ENCODE measurements at regions not wholly inside any gene's neighbourhood (a gene's known extent, or its start where the extent isn't known, plus 50 kb on each side); places are given as distances from the start of the nearest gene placed in this dataset.

DNA sequence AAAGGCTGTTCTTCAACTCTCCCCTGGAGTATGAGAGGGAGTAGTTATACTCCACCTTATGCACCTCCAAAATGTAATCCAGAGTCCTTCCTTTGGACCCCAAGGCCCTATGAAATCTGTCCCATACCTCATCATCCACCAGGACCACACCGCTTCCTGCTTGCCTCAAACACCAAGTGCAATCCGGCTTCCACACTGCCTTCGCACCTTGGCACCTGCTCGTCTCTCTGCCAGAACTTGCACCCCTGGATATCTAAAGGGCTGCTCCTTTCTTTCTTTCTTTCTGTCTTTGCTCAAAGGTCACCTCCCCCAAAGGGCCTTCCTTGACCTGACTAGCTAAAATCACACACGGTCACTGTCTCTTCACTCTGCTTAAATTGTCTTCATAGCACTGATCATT is 63.9 kb upstream of the SHB start:
- Histone ChIP-seq H2BK120ac (replicated peaks; ENCODE audit: low read depth, low read length) (no peak overlapping the region), H3K18ac (ENCODE audit: extremely low read depth, low read length) (no peak overlapping the region), H4K5ac (ENCODE audit: insufficient read length, low read depth, low read length) (no peak overlapping the region), H2BK20ac (ENCODE audit: low read length) (no peak overlapping the region), H3K9me3 (ENCODE audit: insufficient read depth in 2 of 2, low read depth in 1 of 2, low read length in 1 of 2) (no peaks in the 10 kb centered on the region), H3K4me2 (ENCODE audit: insufficient read depth in 1 of 2, low read depth in 2 of 2, low read length in 2 of 2) (no peak overlapping the region), H4K8ac (ENCODE audit: extremely low read depth, insufficient read depth, low read length) (no peak overlapping the region), H2BK5ac (ENCODE audit: low read depth, low read length) (no peak overlapping the region), H2AFZ (ENCODE audit: low read length) (no peak overlapping the region), H3K23me2 (ENCODE audit: low read depth, low read length) (peaks cover 6% of the 10 kb centered on the region; the same call in 1 of the 2 replicates), H3K36me3 (ENCODE audit: control insufficient read depth in 2 of 4, insufficient read depth in 4 of 4, low read length in 3 of 4) (no peaks in the 10 kb centered on the region), H2BK15ac (ENCODE audit: low read length) (no peak overlapping the region), H3K23ac (ENCODE audit: insufficient read length) (no peak overlapping the region), H3K14ac (ENCODE audit: insufficient read length) (no peak overlapping the region), H4K20me1 (replicated peaks in 1 of 2; ENCODE audit: control insufficient read depth in 1 of 2, insufficient read depth in 2 of 2, low read length in 2 of 2) (peaks cover 0 to 4% of the 10 kb centered on the region in 2 experiments), H3K4me1 (replicated peaks in 1 of 4; ENCODE audit: control insufficient read depth in 3 of 4, insufficient read depth in 4 of 4, low read length in 3 of 4) (peaks cover 0 to 6% (median 0%) of the 10 kb centered on the region in 4 experiments; a peak in 2 of 7 replicates), H4K91ac (replicated peaks; ENCODE audit: insufficient read length, low read length) (no peak overlapping the region), H3K4me3 (ENCODE audit: extremely low read depth in 1 of 4, insufficient read depth in 2 of 4, low read depth in 3 of 4, low read length in 4 of 4) (no peak overlapping the region), H3K79me2 (ENCODE audit: control insufficient read depth in 1 of 2, insufficient read depth in 2 of 2, low read length in 2 of 2) (no peaks in the 10 kb centered on the region), H2BK12ac (ENCODE audit: low read depth, low read length) (no peak overlapping the region), H3K79me1 (ENCODE audit: low read depth, low read length) (no peaks in the 10 kb centered on the region), H3K27me3 (replicated peaks in 1 of 4; ENCODE audit: control insufficient read depth in 3 of 4, extremely low read depth in 1 of 4, insufficient read depth in 3 of 4, low read length in 3 of 4) (no peaks in the 10 kb centered on the region; a peak in 2 of 7 replicates), H3K56ac (replicated peaks; ENCODE audit: insufficient read length, low read depth, low read length) (no peak overlapping the region), H3K27ac (ENCODE audit: low read depth, low read length) (no peak overlapping the region), H3K9ac (replicated peaks in 1 of 4; ENCODE audit: extremely low read depth in 1 of 4, low read depth in 3 of 4, low read length in 3 of 4) (no peak overlapping the region), H3K4ac (replicated peaks; ENCODE audit: insufficient read length, low read depth, low read length) (no peak overlapping the region), H2AK5ac (ENCODE audit: low read depth, low read length) (no peak overlapping the region)
- ChIA-PET CTCF (ENCODE audit: partially characterized antibody) (interaction anchor here (0.6 to 4.0 kb wide), 14 partner anchors 7 to 275 kb away, joined by 3 to 17 read pairs (median 5); no protein-coding TSS in a partner anchor), POLR2A (ENCODE audit: partially characterized antibody) (no interaction called here)
- 82% methylated on average over 5 of the region's 5 CpGs; no CpG with 5 or more reads in 1 of the 2 experiments for WGBS, 2 experiments (ENCODE audit: extremely low coverage in 1 of 2, insufficient coverage in 1 of 2, insufficient read length in 1 of 2, insufficient replicate concordance in 2 of 2, low coverage in 1 of 2, low lambda C conversion rate in 2 of 2, missing lambda C conversion rate in 1 of 2)
- DNase-seq (ENCODE audit: low read depth in 1 of 2, low spot score in 2 of 2) (no peak), FAIRE-seq (no peak)
- TF ChIP-seq SIRT6 (IDR thresholded peaks at IDR 0.05; ENCODE audit: low read length): no peak
- TF ChIP-seq KDM1A (IDR thresholded peaks at IDR 0.05; ENCODE audit: borderline replicate concordance, low read length): no peak
- TF ChIP-seq HDAC2 (IDR thresholded peaks at IDR 0.05; ENCODE audit: borderline replicate concordance in 1 of 2, low read depth in 2 of 2, low read length in 2 of 2): no peak
- TF ChIP-seq GTF2F1 (IDR thresholded peaks at IDR 0.05; ENCODE audit: borderline replicate concordance, low read depth, low read length): no peak
- no peak for TF ChIP-seq SP4 (IDR thresholded peaks at IDR 0.05; ENCODE audit: low read length)
- TF ChIP-seq KDM4A (IDR thresholded peaks at IDR 0.05; ENCODE audit: low read depth, low read length, severe bottlenecking): no peak
- TF ChIP-seq, protein P1, sequence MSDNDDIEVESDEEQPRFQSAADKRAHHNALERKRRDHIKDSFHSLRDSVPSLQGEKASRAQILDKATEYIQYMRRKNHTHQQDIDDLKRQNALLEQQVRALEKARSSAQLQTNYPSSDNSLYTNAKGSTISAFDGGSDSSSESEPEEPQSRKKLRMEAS (IDR thresholded peaks at IDR 0.05): no peak
- TF ChIP-seq SAP30 (IDR thresholded peaks at IDR 0.05; ENCODE audit: insufficient read depth, insufficient replicate concordance, low read length): no peak

Measured in H1 (cell line).